ENCODE measurements at regions not wholly inside any gene's neighbourhood (a gene's known extent, or its start where the extent isn't known, plus 50 kb on each side); places are given as distances from the start of the nearest gene placed in this dataset.

- Histone ChIP-seq H3K9me3 (ENCODE audit: control insufficient read depth in 4 of 4, insufficient read depth in 3 of 4, low read length in 3 of 4) (peaks cover 0 to 7% (median 0%) of the 10 kb centered on the region in 4 donors), H3K4me3 (no peak overlapping the region), H3K4me1 (ENCODE audit: control insufficient read depth in 5 of 5, insufficient read depth in 5 of 5, low read length in 5 of 5) (no peaks in the 10 kb centered on the region), H3K27ac (ENCODE audit: low read depth in 1 of 2, low read length in 1 of 2) (no peak overlapping the region), H3K36me3 (ENCODE audit: control insufficient read depth in 4 of 4, insufficient read depth in 4 of 4, low read length in 4 of 4) (no peaks in the 10 kb centered on the region), H3K9ac (ENCODE audit: insufficient read depth in 1 of 2, low read length in 2 of 2) (no peak overlapping the region), H3K27me3 (ENCODE audit: control insufficient read depth in 3 of 3, insufficient read depth in 3 of 3, low read length in 2 of 3) (no peaks in the 10 kb centered on the region)
- TF ChIP-seq, protein P1, sequence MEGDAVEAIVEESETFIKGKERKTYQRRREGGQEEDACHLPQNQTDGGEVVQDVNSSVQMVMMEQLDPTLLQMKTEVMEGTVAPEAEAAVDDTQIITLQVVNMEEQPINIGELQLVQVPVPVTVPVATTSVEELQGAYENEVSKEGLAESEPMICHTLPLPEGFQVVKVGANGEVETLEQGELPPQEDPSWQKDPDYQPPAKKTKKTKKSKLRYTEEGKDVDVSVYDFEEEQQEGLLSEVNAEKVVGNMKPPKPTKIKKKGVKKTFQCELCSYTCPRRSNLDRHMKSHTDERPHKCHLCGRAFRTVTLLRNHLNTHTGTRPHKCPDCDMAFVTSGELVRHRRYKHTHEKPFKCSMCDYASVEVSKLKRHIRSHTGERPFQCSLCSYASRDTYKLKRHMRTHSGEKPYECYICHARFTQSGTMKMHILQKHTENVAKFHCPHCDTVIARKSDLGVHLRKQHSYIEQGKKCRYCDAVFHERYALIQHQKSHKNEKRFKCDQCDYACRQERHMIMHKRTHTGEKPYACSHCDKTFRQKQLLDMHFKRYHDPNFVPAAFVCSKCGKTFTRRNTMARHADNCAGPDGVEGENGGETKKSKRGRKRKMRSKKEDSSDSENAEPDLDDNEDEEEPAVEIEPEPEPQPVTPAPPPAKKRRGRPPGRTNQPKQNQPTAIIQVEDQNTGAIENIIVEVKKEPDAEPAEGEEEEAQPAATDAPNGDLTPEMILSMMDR (IDR thresholded peaks at IDR 0.05; ENCODE audit: control extremely low read depth, extremely low read depth): no peak
- 81 to 97% methylated on average over 1 of the region's 1 CpG for WGBS, 2 donors
- ATAC-seq (ENCODE audit: insufficient read depth, low FRiP score) (no peak), DNase-seq (no peak)
These were observed 283.6 kb upstream of the PCDH10 start for GRCh38 chr4:132865458-132865857.

DNA sequence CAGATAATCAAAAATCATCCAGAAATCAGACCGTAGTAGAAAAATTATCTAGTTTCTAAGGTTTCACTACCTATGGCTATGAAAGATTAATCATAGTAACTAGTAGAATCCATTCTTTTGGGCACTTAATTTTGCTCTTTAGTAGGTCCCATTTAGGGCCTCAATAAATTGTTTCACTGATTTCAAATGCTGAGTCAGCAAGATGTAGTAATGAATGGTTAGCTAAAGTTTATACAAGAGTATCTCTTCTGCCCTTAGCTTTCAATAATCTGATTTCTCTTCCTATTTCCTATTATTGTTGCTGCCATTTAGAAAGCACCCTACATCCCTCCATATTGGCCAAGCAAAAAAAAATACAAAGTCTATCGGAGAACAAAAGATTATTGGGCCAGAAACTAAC, 283.2 kb upstream of the PCDH10 start:
- Histone ChIP-seq H3K27me3 (ENCODE audit: control insufficient read depth in 3 of 3, insufficient read depth in 3 of 3, low read length in 2 of 3) (no peaks in the 10 kb centered on the region), H3K9me3 (ENCODE audit: control insufficient read depth in 4 of 4, insufficient read depth in 3 of 4, low read length in 3 of 4) (peaks cover 0 to 11% (median 0%) of the 10 kb centered on the region in 4 donors), H3K9ac (ENCODE audit: insufficient read depth in 1 of 2, low read length in 2 of 2) (no peak overlapping the region), H3K27ac (ENCODE audit: low read depth in 1 of 2, low read length in 1 of 2) (no peak overlapping the region), H3K36me3 (ENCODE audit: control insufficient read depth in 4 of 4, insufficient read depth in 4 of 4, low read length in 4 of 4) (no peaks in the 10 kb centered on the region), H3K4me1 (ENCODE audit: control insufficient read depth in 5 of 5, insufficient read depth in 5 of 5, low read length in 5 of 5) (no peaks in the 10 kb centered on the region), H3K4me3 (no peak overlapping the region)
- no peak for ATAC-seq (ENCODE audit: insufficient read depth, low FRiP score)
- TF ChIP-seq, protein P1 (IDR thresholded peaks at IDR 0.05; ENCODE audit: control extremely low read depth, extremely low read depth): no peak
- no peak for DNase-seq
- WGBS, 2 donors: 90 to 95% methylated on average over 2 of the region's 2 CpGs

- DNase-seq: no peak
- Histone ChIP-seq H3K36me3 (ENCODE audit: control insufficient read depth in 4 of 4, insufficient read depth in 4 of 4, low read length in 4 of 4) (no peaks in the 10 kb centered on the region), H3K27ac (ENCODE audit: low read depth in 1 of 2, low read length in 1 of 2) (no peak overlapping the region), H3K9ac (ENCODE audit: insufficient read depth in 1 of 2, low read length in 2 of 2) (no peak overlapping the region), H3K4me3 (no peak overlapping the region), H3K9me3 (ENCODE audit: control insufficient read depth in 4 of 4, insufficient read depth in 3 of 4, low read length in 3 of 4) (peaks cover 0 to 16% (median 0%) of the 10 kb centered on the region in 4 donors), H3K4me1 (ENCODE audit: control insufficient read depth in 5 of 5, insufficient read depth in 5 of 5, low read length in 5 of 5) (no peaks in the 10 kb centered on the region), H3K27me3 (ENCODE audit: control insufficient read depth in 3 of 3, insufficient read depth in 3 of 3, low read length in 2 of 3) (no peaks in the 10 kb centered on the region)
- no peak for ATAC-seq (ENCODE audit: insufficient read depth, low FRiP score)
- TF ChIP-seq, protein P1 (IDR thresholded peaks at IDR 0.05; ENCODE audit: control extremely low read depth, extremely low read depth): no peak
- WGBS, 2 donors: 55 to 89% methylated on average over 4 of the region's 4 CpGs
These were observed 282.5 kb upstream of the PCDH10 start for GRCh38 chr4:132866616-132867015.

GRCh38 chr4:132893787-132894186, 255.3 kb upstream of the PCDH10 start:
- Histone ChIP-seq H3K36me3 (ENCODE audit: control insufficient read depth in 4 of 4, insufficient read depth in 4 of 4, low read length in 4 of 4) (no peaks in the 10 kb centered on the region), H3K4me3 (no peak overlapping the region), H3K9ac (ENCODE audit: insufficient read depth in 1 of 2, low read length in 2 of 2) (no peak overlapping the region), H3K9me3 (ENCODE audit: control insufficient read depth in 4 of 4, insufficient read depth in 3 of 4, low read length in 3 of 4) (no peaks in the 10 kb centered on the region), H3K27ac (ENCODE audit: low read depth in 1 of 2, low read length in 1 of 2) (no peak overlapping the region), H3K4me1 (ENCODE audit: control insufficient read depth in 5 of 5, insufficient read depth in 5 of 5, low read length in 5 of 5) (no peaks in the 10 kb centered on the region), H3K27me3 (ENCODE audit: control insufficient read depth in 3 of 3, insufficient read depth in 3 of 3, low read length in 2 of 3) (no peaks in the 10 kb centered on the region)
- no peak for DNase-seq
- 68 to 80% methylated on average over 3 of the region's 3 CpGs for WGBS, 2 donors
- TF ChIP-seq, protein P1 (IDR thresholded peaks at IDR 0.05; ENCODE audit: control extremely low read depth, extremely low read depth): no peak
- no peak for ATAC-seq (ENCODE audit: insufficient read depth, low FRiP score)
